IPS-15b (cell line): ENCODE measurements at regions not wholly inside any gene's neighbourhood (a gene's known extent, or its start where the extent isn't known, plus 50 kb on each side); places are given as distances from the start of the nearest gene placed in this dataset.

Source experiments
- H3K27me3 ChIP-seq: one replicate; pipeline ENCODE4 v1.6.1; 2013; ENCODE audit warnings: low read length; ENCODE audit not compliant: control insufficient read depth, insufficient read depth
- H3K36me3 ChIP-seq: one replicate; pipeline ENCODE4 v1.6.1; 2013; ENCODE audit warnings: low read length; ENCODE audit not compliant: control insufficient read depth, insufficient read depth
- H3K4me1 ChIP-seq: one replicate; pipeline ENCODE4 v1.6.1; 2013; ENCODE audit warnings: mild to moderate bottlenecking, low read length; ENCODE audit not compliant: control insufficient read depth, insufficient read depth
- H3K4me3 ChIP-seq: one replicate; pipeline ENCODE4 v1.5.1; 2013; ENCODE audit warnings: low read depth, low read length
- H3K9ac ChIP-seq: one replicate; pipeline ENCODE4 v1.6.1; 2013; ENCODE audit warnings: low read depth, mild to moderate bottlenecking, low read length
- H3K9me3 ChIP-seq: one replicate; pipeline ENCODE4 v1.6.1; 2013; ENCODE audit warnings: mild to moderate bottlenecking, low read length; ENCODE audit not compliant: control insufficient read depth, insufficient read depth

DNA sequence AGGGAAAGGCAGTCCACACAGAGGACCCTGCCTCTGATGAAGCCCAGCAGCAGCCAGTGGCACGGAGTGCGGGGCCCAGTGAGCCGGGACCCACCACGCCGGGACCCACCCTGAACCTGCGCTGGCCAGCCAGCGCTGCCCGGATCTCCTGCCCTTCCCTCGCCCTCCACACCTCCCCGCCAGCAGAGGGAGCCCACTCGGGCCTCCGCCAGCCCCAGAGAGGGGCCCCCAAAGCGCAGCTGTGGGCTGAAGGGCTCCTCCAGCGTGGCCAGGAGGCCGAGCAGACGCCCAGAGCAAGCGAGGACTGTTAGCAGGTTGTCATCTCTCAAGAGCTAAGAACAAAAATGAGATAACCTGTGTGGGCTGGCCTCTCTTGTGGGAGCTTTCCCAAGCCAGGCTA is 81.3 kb upstream of the ATP10A start:
- no peaks in the 10 kb centered on the region for H3K36me3 ChIP-seq
- peaks cover 4% of the 10 kb centered on the region for H3K4me1 ChIP-seq
- H3K9ac ChIP-seq, result no peak overlapping the region
- no peaks in the 10 kb centered on the region for H3K27me3 ChIP-seq
- H3K9me3 ChIP-seq, result no peaks in the 10 kb centered on the region
- H3K4me3 ChIP-seq, result no peak overlapping the region

DNA sequence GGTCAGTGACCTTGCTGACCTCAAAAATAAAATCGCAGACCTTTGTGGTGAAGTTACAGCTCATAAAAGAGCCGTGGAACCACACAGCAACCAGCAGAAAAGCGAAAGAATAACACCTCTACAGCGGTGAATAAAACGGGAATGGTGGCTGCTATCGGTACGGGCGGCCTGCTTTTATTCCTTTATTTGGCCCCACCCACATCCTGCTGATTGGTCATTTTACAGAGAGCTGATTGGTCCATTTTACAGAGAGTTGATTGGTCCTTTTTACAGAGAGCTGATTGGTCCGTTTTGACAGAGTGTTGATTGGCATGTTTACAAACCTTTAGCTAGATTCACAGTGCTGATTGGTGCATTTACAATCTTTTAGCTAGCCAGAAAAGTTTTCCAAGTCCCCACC is 80.7 kb upstream of the ATP10A start:
- Histone ChIP-seq H3K9ac (no peak overlapping the region), H3K36me3 (no peaks in the 10 kb centered on the region), H3K27me3 (no peaks in the 10 kb centered on the region), H3K4me3 (no peak overlapping the region), H3K9me3 (no peaks in the 10 kb centered on the region), H3K4me1 (peaks cover 4% of the 10 kb centered on the region)

DNA sequence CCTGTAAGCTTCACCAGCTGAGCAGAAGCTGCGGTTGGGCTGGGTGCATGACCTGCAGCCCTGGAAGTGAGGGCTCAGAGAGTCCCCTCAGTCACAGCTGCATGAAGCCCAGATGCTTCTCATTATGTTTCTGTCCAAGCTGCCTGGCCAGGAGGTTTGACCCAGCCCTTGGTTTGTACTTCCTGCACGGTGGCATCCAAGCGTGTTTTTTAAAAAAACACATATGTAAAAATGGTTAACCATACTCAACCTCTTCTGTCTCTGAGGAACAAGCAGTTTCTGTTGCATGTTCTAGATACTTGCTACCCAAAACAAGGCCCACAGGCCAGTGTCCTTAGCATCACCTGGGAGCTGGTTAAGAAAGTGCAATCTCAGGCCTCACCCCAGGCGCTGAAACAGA is 76.0 kb upstream of the ATP10A start:
- H3K36me3 ChIP-seq, result no peaks in the 10 kb centered on the region
- no peak overlapping the region for H3K9ac ChIP-seq
- no peak overlapping the region for H3K4me3 ChIP-seq
- no peaks in the 10 kb centered on the region for H3K27me3 ChIP-seq
- H3K4me1 ChIP-seq, result no peaks in the 10 kb centered on the region
- H3K9me3 ChIP-seq, result no peaks in the 10 kb centered on the region

DNA sequence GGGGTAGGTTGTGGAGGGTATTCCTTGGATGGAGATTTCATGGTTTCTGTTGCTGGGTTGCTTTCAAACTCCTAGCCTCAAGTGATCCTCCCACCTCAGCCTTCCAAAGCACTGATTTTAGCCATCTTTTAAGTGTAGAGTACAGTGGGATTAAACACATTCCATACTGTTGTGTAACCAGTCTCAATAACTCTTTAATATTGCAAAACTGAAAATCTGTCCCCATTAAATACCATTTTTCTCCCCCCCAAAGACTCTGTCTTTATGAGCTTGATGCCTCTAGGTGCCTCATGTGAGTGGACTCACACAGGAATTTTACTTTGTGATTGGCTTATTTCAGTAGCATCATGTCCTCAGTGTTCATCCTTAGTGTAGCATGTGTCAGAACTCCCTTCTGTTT is 74.7 kb upstream of the ATP10A start:
- H3K4me1 ChIP-seq, result peaks cover 5% of the 10 kb centered on the region
- H3K9me3 ChIP-seq, result no peaks in the 10 kb centered on the region
- no peak overlapping the region for H3K4me3 ChIP-seq
- H3K36me3 ChIP-seq, result no peaks in the 10 kb centered on the region
- H3K27me3 ChIP-seq, result peaks cover 6% of the 10 kb centered on the region
- H3K9ac ChIP-seq, result no peak overlapping the region

DNA sequence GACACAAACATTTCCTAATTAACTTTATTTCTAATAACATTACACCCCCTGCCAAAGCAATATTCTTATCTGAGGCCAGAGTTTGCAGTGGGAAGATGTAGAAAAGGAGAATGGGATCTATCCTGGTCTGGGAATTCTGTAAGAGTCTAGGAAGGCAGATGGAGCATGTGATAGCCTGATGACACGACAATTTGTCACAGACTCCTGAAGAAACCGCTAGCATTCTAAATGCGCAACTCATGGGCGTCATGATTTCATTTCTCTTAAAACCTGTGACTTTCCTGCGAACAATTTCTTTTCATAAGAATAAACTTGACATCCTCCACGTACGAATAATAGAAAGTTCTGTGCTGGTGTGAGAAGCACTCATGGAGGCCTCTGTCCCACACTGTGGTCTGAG is 72.9 kb upstream of the ATP10A start:
- peaks cover 6% of the 10 kb centered on the region for H3K4me1 ChIP-seq
- no peak overlapping the region for H3K9ac ChIP-seq

DNA sequence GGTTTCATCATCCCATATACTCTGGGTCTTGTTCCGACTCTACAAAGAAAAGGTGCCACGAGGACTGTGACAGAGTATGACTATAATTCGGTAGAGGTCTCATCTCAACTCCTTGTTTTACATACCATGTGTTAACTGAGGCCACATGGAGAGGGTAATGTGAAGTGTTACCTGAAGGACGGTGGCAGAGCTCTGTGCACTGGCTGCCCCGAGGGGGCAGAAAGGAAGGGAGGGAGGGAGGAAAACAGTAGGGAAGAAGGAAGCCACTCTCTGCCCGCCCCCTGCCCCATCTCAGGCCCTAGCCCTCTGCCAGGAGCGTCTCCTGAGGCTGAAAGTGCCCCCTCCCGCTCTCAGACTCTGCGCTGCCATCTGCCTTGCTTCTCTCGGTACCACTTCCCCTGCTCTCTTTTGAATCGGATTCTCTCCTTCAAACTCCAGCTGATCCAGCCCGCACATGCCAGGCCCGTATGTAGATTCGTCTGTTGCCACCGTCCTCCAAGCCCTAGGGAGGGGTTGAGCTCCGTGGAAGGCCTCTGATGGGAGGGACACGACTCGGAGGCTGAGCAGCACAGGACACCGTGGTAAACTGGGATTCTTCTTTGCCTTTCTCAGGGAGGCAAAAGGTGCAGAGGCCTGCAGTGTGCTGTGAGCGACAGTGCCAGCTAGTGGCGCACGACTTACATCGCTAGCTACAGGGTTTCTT is 70.5 kb upstream of the ATP10A start:
- no peaks in the 10 kb centered on the region for H3K9me3 ChIP-seq
- peaks cover 6% of the 10 kb centered on the region for H3K27me3 ChIP-seq
- peaks cover 6% of the 10 kb centered on the region for H3K4me1 ChIP-seq
- H3K36me3 ChIP-seq, result no peaks in the 10 kb centered on the region
- H3K9ac ChIP-seq, result peak overlapping the region; percentile 50
- H3K4me3 ChIP-seq, result peak overlapping the region; percentile 42

More for the DNA sequence above, 72.9 kb upstream of the ATP10A start:
- no peaks in the 10 kb centered on the region for H3K9me3 ChIP-seq
- no peak overlapping the region for H3K4me3 ChIP-seq
- H3K36me3 ChIP-seq, result no peaks in the 10 kb centered on the region
- H3K27me3 ChIP-seq, result peaks cover 6% of the 10 kb centered on the region

DNA sequence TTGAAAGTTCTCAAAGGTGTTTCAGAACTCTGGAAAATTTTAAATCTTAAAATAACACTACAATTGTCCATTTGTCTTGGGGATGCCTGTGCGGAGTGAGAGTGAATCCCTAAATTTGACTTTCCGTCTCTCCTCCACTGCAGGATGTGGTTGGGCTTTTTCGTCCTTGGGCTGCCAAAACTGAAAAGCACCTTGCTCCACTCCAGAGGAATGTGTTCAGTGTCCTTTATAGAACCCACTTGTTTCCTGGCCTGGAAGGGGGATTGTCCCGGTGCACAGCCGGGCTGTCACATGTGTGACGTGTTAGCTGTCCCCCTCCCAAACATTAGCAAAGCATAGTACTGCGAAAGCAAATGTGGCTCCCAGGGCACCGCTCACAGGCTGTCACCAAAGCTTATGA is 69.6 kb upstream of the ATP10A start:
- no peaks in the 10 kb centered on the region for H3K9me3 ChIP-seq
- H3K4me1 ChIP-seq, result peaks cover 6% of the 10 kb centered on the region
- H3K27me3 ChIP-seq, result peaks cover 6% of the 10 kb centered on the region
- H3K4me3 ChIP-seq, result no peak overlapping the region
- H3K36me3 ChIP-seq, result no peaks in the 10 kb centered on the region
- no peak overlapping the region for H3K9ac ChIP-seq

DNA sequence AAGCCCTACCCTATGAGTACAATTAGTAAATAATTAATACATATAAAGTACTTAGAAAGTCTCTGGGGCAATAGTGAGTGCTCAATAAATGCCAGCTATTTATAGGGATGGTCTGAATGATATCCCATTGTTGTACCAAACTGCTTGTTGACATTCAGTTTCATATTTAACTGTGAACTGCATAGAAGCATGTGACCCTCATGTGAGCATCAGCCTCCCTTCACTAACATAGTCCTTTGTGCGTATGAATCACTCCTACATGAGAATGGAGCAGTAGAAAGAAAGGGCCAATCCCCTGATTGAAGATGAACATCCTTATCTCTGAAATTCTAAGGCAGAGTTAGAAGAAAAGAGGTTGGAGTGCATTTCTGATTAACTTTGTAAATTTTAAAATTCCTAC is 68.7 kb upstream of the ATP10A start:
- peaks cover 6% of the 10 kb centered on the region for H3K4me1 ChIP-seq
- no peak overlapping the region for H3K4me3 ChIP-seq
- H3K9me3 ChIP-seq, result no peaks in the 10 kb centered on the region
- peaks cover 6% of the 10 kb centered on the region for H3K27me3 ChIP-seq
- H3K36me3 ChIP-seq, result no peaks in the 10 kb centered on the region
- no peak overlapping the region for H3K9ac ChIP-seq

DNA sequence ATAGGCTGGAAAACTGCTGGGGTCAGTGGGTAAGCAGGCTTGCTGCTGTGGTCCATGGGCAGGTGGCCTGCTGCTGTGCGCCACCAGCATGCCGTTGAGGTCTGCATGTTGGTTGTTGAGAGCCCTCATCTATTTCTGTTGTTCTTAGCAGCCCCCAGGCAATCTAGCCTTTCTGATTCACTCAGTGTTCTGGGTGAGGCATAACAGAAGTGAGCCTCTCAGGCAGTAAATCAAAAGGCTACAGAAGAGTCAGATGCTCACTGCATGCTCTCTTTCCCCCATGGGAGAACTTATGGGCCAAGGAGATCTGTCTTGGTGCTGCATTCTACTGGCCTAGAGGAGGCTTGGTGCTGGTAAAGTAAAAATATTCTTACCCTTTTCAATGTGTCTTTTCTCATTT is 67.8 kb upstream of the ATP10A start:
- Histone ChIP-seq H3K4me3 (no peak overlapping the region), H3K9ac (no peak overlapping the region), H3K36me3 (no peaks in the 10 kb centered on the region), H3K9me3 (no peaks in the 10 kb centered on the region), H3K27me3 (peaks cover 6% of the 10 kb centered on the region), H3K4me1 (peaks cover 6% of the 10 kb centered on the region)
